T47D (cell line): ENCODE measurements at regions not wholly inside any gene's neighbourhood (a gene's known extent, or its start where the extent isn't known, plus 50 kb on each side); places are given as distances from the start of the nearest gene placed in this dataset.

Experiments used
- DNase-seq, 2 experiments: peaks; one replicate each; pipeline versions ENCODE4 v3.0.0 to v3.0.0-alpha.2; 2011 to 2012; ENCODE audit warnings: low read depth in 1 of 2, low spot score in 1 of 2
- JUND ChIP-seq: IDR thresholded peaks from 2 replicates; pipeline ENCODE4 v1.6.1; 2012; ENCODE audit warnings: low read depth
- in situ Hi-C: cut with HindIII; loops from 2 replicates; pipeline ENCODE4 v1.10.0; 2016; ENCODE audit warnings: low sequenced_read_pairs, low pct_unique_long_range_greater_than_20kb

DNA sequence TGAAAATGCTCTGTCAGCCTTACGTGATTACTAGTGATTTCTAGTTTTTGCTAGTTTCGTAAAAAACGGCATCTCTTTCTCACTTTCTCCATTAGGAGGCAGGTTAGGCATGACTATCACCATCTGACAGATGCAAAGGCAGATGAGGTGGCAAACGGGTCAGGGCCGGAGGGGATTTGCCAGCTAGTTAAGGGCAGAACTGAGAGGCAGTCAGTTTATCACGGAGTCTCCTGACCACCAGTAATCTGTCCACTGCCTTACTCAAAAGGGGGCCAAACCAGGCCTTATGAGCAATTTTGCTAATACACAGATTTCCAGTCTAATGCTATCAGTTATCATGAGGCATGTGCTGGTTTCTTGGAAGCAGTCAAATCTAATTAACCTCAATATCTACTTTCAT is 159.3 kb downstream of the TSEN15 start:
- DNase-seq: no peak
- no peak for TF ChIP-seq JUND
- in situ Hi-C loops: no loop called here

DNA sequence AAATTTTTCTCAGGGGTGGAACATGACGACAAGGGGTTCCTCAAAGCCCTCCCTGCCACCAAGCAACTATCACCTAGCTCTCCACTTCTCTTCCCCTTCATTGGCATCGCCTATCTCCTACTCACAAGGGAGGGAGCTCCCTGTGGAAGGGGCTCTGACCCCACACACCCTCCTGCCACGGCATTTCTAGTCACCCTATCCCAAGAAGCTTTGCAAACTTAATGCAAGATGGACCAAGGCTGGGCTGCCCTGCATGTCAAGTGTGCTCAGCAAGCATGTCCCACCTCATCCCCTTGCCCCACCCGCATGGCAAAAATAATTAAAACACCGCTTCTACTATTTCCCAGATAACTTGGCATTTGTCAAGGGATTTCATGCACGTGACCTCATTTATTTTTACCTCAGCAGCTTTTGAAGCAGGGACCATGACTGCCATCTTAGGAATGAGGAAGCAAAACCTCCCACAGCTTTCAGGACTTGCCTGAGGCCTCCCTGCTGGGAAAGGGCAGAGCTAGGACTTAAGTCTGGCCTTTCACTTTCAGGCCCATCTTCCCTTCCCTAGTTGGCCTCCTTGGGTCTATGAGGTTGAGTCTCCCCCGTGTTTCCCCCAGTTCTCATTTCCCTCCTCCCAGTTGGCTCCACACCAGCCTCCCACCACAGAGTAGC is 161.3 kb downstream of the TSEN15 start:
- peak in 1 of 2 experiments; percentile 80 for DNase-seq
- TF ChIP-seq JUND: no peak
- in situ Hi-C loops: no loop called here

DNA sequence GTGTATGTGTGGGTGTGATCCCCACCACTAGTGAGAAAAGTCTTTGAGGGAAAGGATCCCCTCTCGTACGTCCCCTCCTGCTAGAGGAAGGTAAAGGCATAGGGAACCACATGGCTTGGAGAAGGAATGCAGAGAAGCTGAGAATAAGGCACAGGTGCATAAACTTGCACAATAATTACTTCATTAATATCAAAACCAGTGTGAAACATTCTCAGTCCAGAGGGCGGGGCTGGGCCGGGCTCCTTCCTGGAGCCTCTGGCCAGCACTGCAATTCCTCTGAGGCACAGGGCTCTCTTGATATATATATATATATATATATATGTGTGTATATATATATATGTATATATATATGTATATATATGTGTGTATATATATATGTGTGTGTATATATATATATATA is 162.6 kb downstream of the TSEN15 start:
- TF ChIP-seq JUND: no peak
- in situ Hi-C loops: no loop called here
- no peak for DNase-seq

GRCh38 chr1:184215274-184215925 is 163.9 kb downstream of the TSEN15 start:
- no peak for TF ChIP-seq JUND
- in situ Hi-C loops: no loop called here
- no peak for DNase-seq

GRCh38 chr1:184218458-184219075 is 167.0 kb downstream of the TSEN15 start:
- no peak for TF ChIP-seq JUND
- DNase-seq: no peak
- in situ Hi-C loops: no loop called here

- in situ Hi-C loops: no loop called here
- no peak for TF ChIP-seq JUND
- no peak for DNase-seq
Measured at GRCh38 chr1:184219414-184219813, 167.4 kb upstream of the C1orf21 start.

DNA sequence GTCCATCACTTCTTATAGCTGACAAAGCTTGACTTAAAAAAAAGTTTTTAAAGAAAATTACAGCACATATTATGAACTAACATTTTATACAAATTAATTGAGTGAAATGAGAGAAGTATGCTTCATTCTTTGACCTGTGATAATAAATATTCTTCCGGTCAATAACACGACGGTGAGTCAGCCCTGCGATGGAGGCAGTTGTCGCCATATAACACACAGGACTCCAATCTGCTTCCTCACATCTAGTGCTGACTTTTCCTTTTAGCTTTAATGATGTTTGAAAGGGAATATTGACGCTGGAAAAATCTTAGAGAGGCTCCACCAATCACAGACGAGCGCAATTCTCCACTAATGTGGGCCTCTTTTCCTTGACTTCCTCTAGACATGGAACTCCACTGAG is 166.9 kb upstream of the C1orf21 start:
- DNase-seq: no peak
- no peak for TF ChIP-seq JUND
- in situ Hi-C loops: no loop called here

DNA sequence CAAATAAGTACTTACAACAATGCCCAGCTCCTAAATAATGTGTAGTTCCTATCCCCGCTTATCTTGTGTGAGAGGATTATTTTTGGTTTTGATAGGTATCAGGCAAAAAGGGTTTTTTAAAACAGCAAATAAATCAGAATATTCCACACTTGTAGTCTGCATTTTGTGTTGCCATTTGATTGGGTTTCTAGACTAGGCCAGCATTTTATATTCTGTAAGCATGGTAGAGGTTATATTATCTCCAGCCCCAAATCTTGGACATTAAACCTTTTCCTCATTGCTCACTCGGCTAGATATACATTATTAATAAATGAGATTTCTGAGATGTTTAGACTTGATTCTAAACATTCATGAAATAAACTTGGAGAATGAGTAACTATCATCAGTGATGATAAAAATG is 165.7 kb upstream of the C1orf21 start:
- in situ Hi-C loops: no loop called here
- no peak for DNase-seq
- TF ChIP-seq JUND: no peak

GRCh38 chr1:184222652-184223052 is 164.2 kb upstream of the C1orf21 start:
- in situ Hi-C loops: no loop called here
- DNase-seq: peak; percentile 62 to 76
- TF ChIP-seq JUND: no peak

- in situ Hi-C loops: no loop called here
- no peak for TF ChIP-seq JUND
- DNase-seq: peak in 1 of 2 experiments; percentile 56
Measured at GRCh38 chr1:184223216-184223615, 163.6 kb upstream of the C1orf21 start.

DNA sequence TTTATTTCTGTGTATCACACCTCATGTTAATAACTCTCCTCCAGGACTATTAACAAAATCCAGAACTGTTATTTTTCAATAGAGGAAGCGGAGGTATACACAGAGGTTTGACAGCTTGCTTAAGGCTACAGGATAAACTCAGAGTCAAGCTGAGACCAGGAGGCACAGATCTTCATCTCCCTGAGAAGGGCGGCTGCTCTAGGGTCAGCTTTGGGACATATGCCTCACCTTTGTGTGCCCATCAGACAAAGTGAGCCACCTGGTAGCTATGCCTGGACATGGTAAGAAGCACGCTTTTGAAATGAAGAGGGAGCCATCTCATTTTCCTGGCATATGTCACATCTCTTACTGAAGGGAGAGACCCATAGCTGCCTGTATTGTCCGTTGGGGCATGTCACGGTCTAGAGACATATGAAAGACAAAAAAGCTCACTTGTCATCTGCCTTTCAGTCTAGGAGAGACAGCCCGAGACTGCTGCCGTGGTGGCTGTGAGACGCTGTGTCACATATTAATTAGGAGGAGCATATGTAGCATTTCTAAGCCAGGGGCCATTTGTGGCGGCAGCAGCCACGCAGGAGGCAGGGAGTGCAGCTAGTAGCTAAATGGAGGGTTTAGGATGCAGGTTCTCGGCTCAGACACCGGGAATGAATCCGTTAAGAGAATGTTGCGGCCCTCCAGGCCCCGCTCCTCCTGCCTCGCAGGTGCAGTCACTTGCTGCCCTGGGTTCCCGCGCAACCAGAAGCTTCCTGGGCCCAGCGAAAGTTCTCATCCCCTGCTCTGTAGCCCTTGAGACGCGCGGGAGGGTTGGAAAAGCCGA is 161.3 kb upstream of the C1orf21 start:
- TF ChIP-seq JUND: no peak
- in situ Hi-C loops: no loop called here

DNA sequence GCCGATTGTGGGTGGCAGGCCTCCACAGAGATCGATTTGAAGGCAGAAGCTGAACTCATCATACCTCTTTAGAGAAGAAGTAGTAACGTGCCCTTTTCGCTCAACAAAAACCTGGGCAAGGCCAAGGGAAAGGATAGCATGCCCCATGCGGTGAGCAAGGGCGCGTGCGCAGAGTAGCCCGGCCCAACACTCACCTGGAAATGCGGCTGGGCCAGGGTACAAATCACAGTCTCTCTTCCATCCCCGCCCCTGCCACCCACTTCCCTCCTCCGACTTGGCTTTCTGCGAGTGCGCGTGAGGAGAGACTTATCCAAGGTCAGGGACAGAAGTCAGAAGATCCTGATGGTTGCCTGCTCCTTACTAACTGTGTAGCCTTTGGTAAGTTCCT is 160.7 kb upstream of the C1orf21 start:
- no peak for TF ChIP-seq JUND
- in situ Hi-C loops: no loop called here
- DNase-seq: no peak

More for the DNA sequence above, 161.3 kb upstream of the C1orf21 start:
- DNase-seq: no peak

GRCh38 chr1:184228558-184228957 is 158.3 kb upstream of the C1orf21 start:
- DNase-seq: no peak
- in situ Hi-C loops: no loop called here
- no peak for TF ChIP-seq JUND
